ENCODE measurements at regions not wholly inside any gene's neighbourhood (a gene's known extent, or its start where the extent isn't known, plus 50 kb on each side); places are given as distances from the start of the nearest gene placed in this dataset.

DNA sequence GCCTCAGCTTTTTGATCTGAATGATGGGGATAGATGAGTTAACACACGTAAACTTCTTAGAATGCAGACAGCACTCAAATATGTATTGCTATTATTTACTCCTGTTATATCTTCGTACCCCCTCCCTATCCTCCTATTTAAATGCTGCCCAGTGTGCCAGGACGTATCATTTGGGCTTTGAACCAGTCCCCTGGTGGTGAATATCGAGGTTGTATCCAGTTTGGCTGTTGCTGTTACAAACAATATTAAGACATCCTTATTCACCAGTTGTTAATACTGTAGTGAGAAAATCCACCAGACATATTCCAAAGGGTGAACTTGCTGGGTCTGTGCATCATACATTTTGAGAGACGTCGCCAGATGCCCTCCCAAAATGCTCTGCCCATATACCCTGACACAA lies 51.5 kb upstream of the FOXN3 start:
- TF ChIP-seq, protein P1, sequence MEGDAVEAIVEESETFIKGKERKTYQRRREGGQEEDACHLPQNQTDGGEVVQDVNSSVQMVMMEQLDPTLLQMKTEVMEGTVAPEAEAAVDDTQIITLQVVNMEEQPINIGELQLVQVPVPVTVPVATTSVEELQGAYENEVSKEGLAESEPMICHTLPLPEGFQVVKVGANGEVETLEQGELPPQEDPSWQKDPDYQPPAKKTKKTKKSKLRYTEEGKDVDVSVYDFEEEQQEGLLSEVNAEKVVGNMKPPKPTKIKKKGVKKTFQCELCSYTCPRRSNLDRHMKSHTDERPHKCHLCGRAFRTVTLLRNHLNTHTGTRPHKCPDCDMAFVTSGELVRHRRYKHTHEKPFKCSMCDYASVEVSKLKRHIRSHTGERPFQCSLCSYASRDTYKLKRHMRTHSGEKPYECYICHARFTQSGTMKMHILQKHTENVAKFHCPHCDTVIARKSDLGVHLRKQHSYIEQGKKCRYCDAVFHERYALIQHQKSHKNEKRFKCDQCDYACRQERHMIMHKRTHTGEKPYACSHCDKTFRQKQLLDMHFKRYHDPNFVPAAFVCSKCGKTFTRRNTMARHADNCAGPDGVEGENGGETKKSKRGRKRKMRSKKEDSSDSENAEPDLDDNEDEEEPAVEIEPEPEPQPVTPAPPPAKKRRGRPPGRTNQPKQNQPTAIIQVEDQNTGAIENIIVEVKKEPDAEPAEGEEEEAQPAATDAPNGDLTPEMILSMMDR (IDR thresholded peaks at IDR 0.05), result no peak
- no peak for TF ChIP-seq ZFX (IDR thresholded peaks at IDR 0.05; ENCODE audit: borderline replicate concordance)
